IPS DF 6.9 (cell line): ENCODE measurements at regions not wholly inside any gene's neighbourhood (a gene's known extent, or its start where the extent isn't known, plus 50 kb on each side); places are given as distances from the start of the nearest gene placed in this dataset.

ENCODE experiments used
- DNase-seq: peaks from one replicate; pipeline ENCODE4 v3.0.0-alpha.2; 2013; ENCODE audit warnings: low read depth, low spot score
- H3K27ac ChIP-seq: one replicate; pipeline ENCODE4 v1.5.1; 2013; ENCODE audit warnings: low read length, control low read depth
- H3K27me3 ChIP-seq: 2 replicates; pipeline ENCODE4 v1.6.1; 2013; ENCODE audit warnings: mild to moderate bottlenecking, low read length; ENCODE audit not compliant: control insufficient read depth, insufficient read depth
- H3K36me3 ChIP-seq: 2 replicates; pipeline ENCODE4 v1.6.1; 2013; ENCODE audit warnings: low read length; ENCODE audit not compliant: control insufficient read depth, insufficient read depth
- H3K4me1 ChIP-seq: 2 replicates; pipeline ENCODE4 v1.6.1; 2013; ENCODE audit warnings: low read length; ENCODE audit not compliant: control insufficient read depth, insufficient read depth
- H3K4me3 ChIP-seq: 2 replicates; pipeline ENCODE4 v1.5.1; 2013; ENCODE audit warnings: mild to moderate bottlenecking, low read length
- H3K9me3 ChIP-seq: 2 replicates; pipeline ENCODE4 v1.6.1; 2013; ENCODE audit warnings: low read length, inconsistent platforms; ENCODE audit not compliant: control insufficient read depth, insufficient read depth
- WGBS: extraction: QIAGEN DNeasy Blood & Tissue Kit; methylation state at CpG from one replicate; pipeline ENCODE4 v1.1.7; 2013; ENCODE audit warnings: mixed read lengths, missing lambda C conversion rate; ENCODE audit not compliant: insufficient read length, insufficient coverage; 5-methylcytosine and 5-hydroxymethylcytosine counted together

GRCh38 chr2:139854769-139855483 lies 1074.7 kb upstream of the NXPH2 start:
- no peak overlapping the region for H3K4me3 ChIP-seq
- no peaks in the 10 kb centered on the region for H3K27me3 ChIP-seq
- WGBS: no CpG with 5 or more reads among the region's 3 CpGs
- no peak overlapping the region for H3K27ac ChIP-seq
- H3K36me3 ChIP-seq: no peaks in the 10 kb centered on the region
- DNase-seq: no peak
- H3K9me3 ChIP-seq: no peaks in the 10 kb centered on the region
- no peaks in the 10 kb centered on the region for H3K4me1 ChIP-seq

- Histone ChIP-seq H3K4me1 (no peaks in the 10 kb centered on the region), H3K27ac (no peak overlapping the region), H3K9me3 (no peaks in the 10 kb centered on the region), H3K27me3 (no peaks in the 10 kb centered on the region), H3K36me3 (no peaks in the 10 kb centered on the region), H3K4me3 (no peak overlapping the region)
- no peak for DNase-seq
- WGBS: no CpG with 5 or more reads among the region's 1 CpG
These were observed 1070.2 kb upstream of the NXPH2 start for GRCh38 chr2:139850254-139850890.

GRCh38 chr2:139836769-139837168 lies 1056.6 kb upstream of the NXPH2 start:
- WGBS: 100% methylated on average over 2 of the region's 4 CpGs
- H3K9me3 ChIP-seq: no peaks in the 10 kb centered on the region

GRCh38 chr2:139835101-139835500 lies 1054.9 kb upstream of the NXPH2 start:
- WGBS: no CpG with 5 or more reads among the region's 2 CpGs
- Histone ChIP-seq H3K4me1 (no peaks in the 10 kb centered on the region; the same call in 1 of the 2 replicates), H3K4me3 (no peak overlapping the region), H3K9me3 (no peaks in the 10 kb centered on the region), H3K27ac (no peak overlapping the region), H3K27me3 (no peaks in the 10 kb centered on the region), H3K36me3 (no peaks in the 10 kb centered on the region)
- peak; percentile 5 for DNase-seq

More at GRCh38 chr2:139836769-139837168, 1056.6 kb upstream of the NXPH2 start:
- no peaks in the 10 kb centered on the region for H3K36me3 ChIP-seq
- H3K27ac ChIP-seq: no peak overlapping the region
- no peak for DNase-seq
- H3K4me3 ChIP-seq: no peak overlapping the region
- H3K4me1 ChIP-seq: no peaks in the 10 kb centered on the region; the same call in 1 of the 2 replicates
- H3K27me3 ChIP-seq: no peaks in the 10 kb centered on the region

- H3K27ac ChIP-seq: no peak overlapping the region
- H3K9me3 ChIP-seq: no peaks in the 10 kb centered on the region
- H3K4me3 ChIP-seq: no peak overlapping the region
- no CpG with 5 or more reads among the region's 3 CpGs for WGBS
- H3K36me3 ChIP-seq: no peaks in the 10 kb centered on the region
- peak; percentile 5 for DNase-seq
- no peaks in the 10 kb centered on the region for H3K4me1 ChIP-seq
- no peaks in the 10 kb centered on the region for H3K27me3 ChIP-seq
These were observed 1047.8 kb upstream of the NXPH2 start for GRCh38 chr2:139828011-139828410.

GRCh38 chr2:139825726-139826125 lies 1045.5 kb upstream of the NXPH2 start:
- H3K9me3 ChIP-seq: no peaks in the 10 kb centered on the region
- WGBS: no CpG with 5 or more reads among the region's 1 CpG
- no peaks in the 10 kb centered on the region for H3K27me3 ChIP-seq
- no peak for DNase-seq
- no peaks in the 10 kb centered on the region for H3K36me3 ChIP-seq
- no peaks in the 10 kb centered on the region for H3K4me1 ChIP-seq
- no peak overlapping the region for H3K27ac ChIP-seq
- no peak overlapping the region for H3K4me3 ChIP-seq

GRCh38 chr2:139819273-139819796 lies 1039.1 kb upstream of the NXPH2 start:
- no peaks in the 10 kb centered on the region for H3K36me3 ChIP-seq
- no peaks in the 10 kb centered on the region for H3K4me1 ChIP-seq
- H3K9me3 ChIP-seq: no peaks in the 10 kb centered on the region
- DNase-seq: no peak
- H3K27me3 ChIP-seq: no peaks in the 10 kb centered on the region
- no peak overlapping the region for H3K27ac ChIP-seq
- H3K4me3 ChIP-seq: no peak overlapping the region
- WGBS: no CpG with 5 or more reads among the region's 2 CpGs

GRCh38 chr2:139814458-139814857 lies 1034.3 kb upstream of the NXPH2 start:
- Histone ChIP-seq H3K4me3 (no peak overlapping the region), H3K4me1 (no peaks in the 10 kb centered on the region), H3K9me3 (no peaks in the 10 kb centered on the region), H3K27me3 (no peaks in the 10 kb centered on the region), H3K27ac (no peak overlapping the region), H3K36me3 (no peaks in the 10 kb centered on the region)
- no peak for DNase-seq
- WGBS: no CpG with 5 or more reads among the region's 2 CpGs

- no peaks in the 10 kb centered on the region for H3K36me3 ChIP-seq
- no peaks in the 10 kb centered on the region for H3K27me3 ChIP-seq
- H3K9me3 ChIP-seq: no peaks in the 10 kb centered on the region
- no CpG with 5 or more reads among the region's 2 CpGs for WGBS
- no peak for DNase-seq
- H3K27ac ChIP-seq: no peak overlapping the region
- no peak overlapping the region for H3K4me3 ChIP-seq
- H3K4me1 ChIP-seq: no peaks in the 10 kb centered on the region
These were observed 1033.2 kb upstream of the NXPH2 start for GRCh38 chr2:139813340-139813739.

GRCh38 chr2:139805441-139805840 lies 1025.3 kb upstream of the NXPH2 start:
- no peak for DNase-seq
- WGBS: no CpG with 5 or more reads among the region's 4 CpGs
- Histone ChIP-seq H3K4me3 (no peak overlapping the region), H3K27me3 (no peaks in the 10 kb centered on the region), H3K27ac (no peak overlapping the region), H3K36me3 (no peaks in the 10 kb centered on the region), H3K4me1 (no peaks in the 10 kb centered on the region; the same call in 1 of the 2 replicates), H3K9me3 (no peaks in the 10 kb centered on the region)
